SU-DHL-6 (cell line): ENCODE measurements at regions not wholly inside any gene's neighbourhood (a gene's known extent, or its start where the extent isn't known, plus 50 kb on each side); places are given as distances from the start of the nearest gene placed in this dataset.

Experiments used
- H2AFZ ChIP-seq: fragments of 200-600 bp; sonication (generic); 2 replicates; pipeline ENCODE4 v1.6.1; 2014; ENCODE audit warnings: low read depth, mild to moderate bottlenecking, moderate library complexity, mixed read lengths, antibody characterized with exemption, low read length; ENCODE audit not compliant: severe bottlenecking
- H3F3A ChIP-seq: fragments of 200-600 bp; shearing (Covaris generic); 2 replicates; pipeline ENCODE4 v1.6.0; 2016; ENCODE audit warnings: antibody characterized with exemption, mild to moderate bottlenecking; ENCODE audit not compliant: insufficient read depth
- H3K27ac ChIP-seq: fragments of 200-600 bp; sonication (generic); 2 replicates; pipeline ENCODE4 v1.5.1; 2016; ENCODE audit warnings: low read depth, mild to moderate bottlenecking, low read length, moderate library complexity, mixed read lengths
- H3K27me3 ChIP-seq: fragments of 200-600 bp; sonication (generic), shearing (Covaris generic); 2 replicates; pipeline ENCODE4 v1.6.0; 2014; ENCODE audit warnings: mild to moderate bottlenecking, low read length
- H3K36me3 ChIP-seq: fragments of 200-600 bp; sonication (generic); 2 replicates; pipeline ENCODE4 v1.6.1; 2014; ENCODE audit warnings: mild to moderate bottlenecking, low read length, mixed read lengths
- H3K4me2 ChIP-seq: fragments of 300-600, 200-600 bp; shearing (Covaris generic), sonication (generic); 2 replicates; pipeline ENCODE4 v1.6.0; 2014; ENCODE audit warnings: low read length, low read depth, mild to moderate bottlenecking; ENCODE audit not compliant: poor library complexity, severe bottlenecking
- H3K4me3 ChIP-seq: fragments of 200-600 bp; sonication (generic); 2 replicates; pipeline ENCODE4 v1.5.1; 2014; ENCODE audit warnings: antibody characterized with exemption, low read length, mild to moderate bottlenecking, mixed read lengths; ENCODE audit not compliant: insufficient read depth, poor library complexity, severe bottlenecking
- H3K79me2 ChIP-seq: fragments of 200-600 bp; sonication (generic); 2 replicates; pipeline ENCODE4 v1.6.1; 2014; ENCODE audit warnings: mild to moderate bottlenecking, low read length, moderate library complexity; ENCODE audit not compliant: insufficient read depth
- H3K9ac ChIP-seq: fragments of 200-600 bp; sonication (generic); 2 replicates; pipeline ENCODE4 v1.7.0; 2014; ENCODE audit warnings: mild to moderate bottlenecking, low read length
- H3K9me2 ChIP-seq: fragments of 200-600 bp; sonication (generic); replicated peaks from 2 replicates; pipeline ENCODE4 v1.6.1; 2014; ENCODE audit warnings: low read length; ENCODE audit not compliant: insufficient read depth
- H3K9me3 ChIP-seq: fragments of 200-600 bp; sonication (generic); 2 replicates; pipeline ENCODE4 v1.6.1; 2014; ENCODE audit warnings: low read length, mixed read lengths; ENCODE audit not compliant: insufficient read depth
- H4K20me1 ChIP-seq: fragments of 200-600 bp; sonication (generic); 2 replicates; pipeline ENCODE4 v1.6.1; 2014; ENCODE audit warnings: low read depth, mild to moderate bottlenecking, antibody characterized with exemption, low read length, moderate library complexity, mixed read lengths
- EZH2phosphoT487 ChIP-seq: fragments of 200-600 bp; sonication (generic), shearing (Covaris generic); conservative IDR thresholded peaks from 2 replicates; pipeline ENCODE4 v1.6.1; 2018; ENCODE audit warnings: mild to moderate bottlenecking, antibody characterized with exemption, low read length, moderate library complexity, mixed read lengths
- TF ChIP-seq, protein P1 (sequence below): fragments of 200-600 bp; sonication (generic); IDR thresholded peaks from one replicate; pipeline ENCODE4 v1.5.1; 2017; ENCODE audit warnings: antibody characterized with exemption, mild to moderate bottlenecking, low read length, moderate library complexity; ENCODE audit not compliant: insufficient read depth, poor library complexity, severe bottlenecking

DNA sequence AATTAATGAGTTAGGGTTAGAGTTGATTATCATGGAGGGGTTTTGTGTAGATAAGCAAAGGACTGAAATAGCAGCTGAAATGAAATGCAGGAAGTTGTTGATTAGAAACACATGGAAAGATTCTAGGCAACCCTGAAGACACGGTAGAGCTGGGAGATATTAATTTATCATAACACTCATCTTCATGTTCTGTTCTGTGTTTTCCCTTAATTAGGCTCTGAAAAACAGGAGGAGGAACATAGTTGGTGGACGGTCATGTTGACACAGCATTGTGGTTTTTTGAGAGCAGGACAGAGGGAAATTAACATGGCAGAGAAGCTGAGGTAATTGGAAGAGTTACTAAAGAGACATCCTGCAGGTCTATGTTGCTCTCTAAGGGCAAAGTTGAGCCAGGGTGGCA is 138.8 kb upstream of the UBASH3B start:
- Histone ChIP-seq H4K20me1 (no peaks in the 10 kb centered on the region), H3K27me3 (no peaks in the 10 kb centered on the region), H2AFZ (no peak overlapping the region), H3K27ac (no peak overlapping the region), H3K79me2 (no peaks in the 10 kb centered on the region), H3K4me2 (no peak overlapping the region), H3K9me3 (no peaks in the 10 kb centered on the region), H3F3A (no peaks in the 10 kb centered on the region), H3K9me2 (no peaks in the 10 kb centered on the region), H3K36me3 (no peaks in the 10 kb centered on the region), H3K4me3 (no peak overlapping the region), H3K9ac (no peak overlapping the region)
- no peak for TF ChIP-seq EZH2phosphoT487
- TF ChIP-seq, protein P1, sequence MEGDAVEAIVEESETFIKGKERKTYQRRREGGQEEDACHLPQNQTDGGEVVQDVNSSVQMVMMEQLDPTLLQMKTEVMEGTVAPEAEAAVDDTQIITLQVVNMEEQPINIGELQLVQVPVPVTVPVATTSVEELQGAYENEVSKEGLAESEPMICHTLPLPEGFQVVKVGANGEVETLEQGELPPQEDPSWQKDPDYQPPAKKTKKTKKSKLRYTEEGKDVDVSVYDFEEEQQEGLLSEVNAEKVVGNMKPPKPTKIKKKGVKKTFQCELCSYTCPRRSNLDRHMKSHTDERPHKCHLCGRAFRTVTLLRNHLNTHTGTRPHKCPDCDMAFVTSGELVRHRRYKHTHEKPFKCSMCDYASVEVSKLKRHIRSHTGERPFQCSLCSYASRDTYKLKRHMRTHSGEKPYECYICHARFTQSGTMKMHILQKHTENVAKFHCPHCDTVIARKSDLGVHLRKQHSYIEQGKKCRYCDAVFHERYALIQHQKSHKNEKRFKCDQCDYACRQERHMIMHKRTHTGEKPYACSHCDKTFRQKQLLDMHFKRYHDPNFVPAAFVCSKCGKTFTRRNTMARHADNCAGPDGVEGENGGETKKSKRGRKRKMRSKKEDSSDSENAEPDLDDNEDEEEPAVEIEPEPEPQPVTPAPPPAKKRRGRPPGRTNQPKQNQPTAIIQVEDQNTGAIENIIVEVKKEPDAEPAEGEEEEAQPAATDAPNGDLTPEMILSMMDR, result no peak

DNA sequence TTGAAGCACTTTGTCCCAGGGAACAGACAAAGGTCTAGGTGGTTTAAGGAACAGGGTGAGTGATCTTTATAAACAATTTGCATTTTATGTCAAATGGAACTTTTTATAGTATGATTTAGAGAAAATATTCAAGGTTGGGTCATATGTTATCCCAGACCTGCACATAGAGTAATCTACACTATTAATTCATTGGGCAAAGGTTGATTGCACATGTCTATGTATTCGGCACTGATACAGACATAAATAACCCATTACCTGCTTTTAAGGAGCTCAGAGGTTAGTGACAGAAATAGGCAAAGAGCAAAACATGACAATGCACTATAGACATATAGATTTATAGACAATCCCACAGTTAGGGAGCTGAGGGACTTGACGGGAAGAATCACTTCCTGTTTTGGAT is 141.5 kb upstream of the UBASH3B start:
- no peaks in the 10 kb centered on the region for H3F3A ChIP-seq
- TF ChIP-seq, protein P1, result no peak
- no peak for TF ChIP-seq EZH2phosphoT487
- no peak overlapping the region for H3K4me2 ChIP-seq
- no peak overlapping the region for H3K27ac ChIP-seq
- no peaks in the 10 kb centered on the region for H3K9me3 ChIP-seq
- no peaks in the 10 kb centered on the region for H3K79me2 ChIP-seq
- no peaks in the 10 kb centered on the region for H3K9me2 ChIP-seq
- no peak overlapping the region for H3K4me3 ChIP-seq
- H3K27me3 ChIP-seq, result no peaks in the 10 kb centered on the region
- H2AFZ ChIP-seq, result no peak overlapping the region
- H3K9ac ChIP-seq, result no peak overlapping the region
- H3K36me3 ChIP-seq, result no peaks in the 10 kb centered on the region
- H4K20me1 ChIP-seq, result no peaks in the 10 kb centered on the region

DNA sequence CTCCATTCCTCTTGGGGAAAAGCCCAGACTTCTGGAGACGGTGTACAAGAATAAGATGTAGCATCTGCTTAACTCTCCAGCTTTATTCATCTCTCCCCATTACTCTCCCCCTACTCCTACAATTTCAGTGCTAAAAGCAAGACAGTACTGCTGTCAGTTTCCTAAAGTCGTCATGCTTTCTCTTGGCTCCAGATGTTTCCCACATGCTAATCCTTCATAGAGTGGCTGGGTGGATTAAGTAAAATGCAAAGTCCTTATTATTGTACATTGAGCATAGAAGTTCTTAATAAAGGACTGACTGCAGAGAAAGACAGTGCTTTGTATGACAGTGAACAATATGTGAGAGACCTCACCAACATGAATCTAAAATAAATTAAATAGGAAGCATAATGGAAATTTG is 142.2 kb upstream of the UBASH3B start:
- Histone ChIP-seq H3K27me3 (no peaks in the 10 kb centered on the region), H4K20me1 (no peaks in the 10 kb centered on the region), H3K9ac (no peak overlapping the region), H3K9me2 (no peaks in the 10 kb centered on the region), H3K27ac (no peak overlapping the region), H3F3A (no peaks in the 10 kb centered on the region), H3K4me3 (no peak overlapping the region), H2AFZ (no peak overlapping the region), H3K9me3 (no peaks in the 10 kb centered on the region), H3K4me2 (no peak overlapping the region), H3K79me2 (no peaks in the 10 kb centered on the region), H3K36me3 (no peaks in the 10 kb centered on the region)
- TF ChIP-seq, protein P1, result no peak
- no peak for TF ChIP-seq EZH2phosphoT487
